ENCODE measurements at regions not wholly inside any gene's neighbourhood (a gene's known extent, or its start where the extent isn't known, plus 50 kb on each side); places are given as distances from the start of the nearest gene placed in this dataset.

GRCh38 chr12:88889326-88890110 is 309.2 kb upstream of the KITLG start:
- no peak for TF ChIP-seq CTCF (IDR thresholded peaks at IDR 0.05)
- TF ChIP-seq EZH2phosphoT487 (IDR thresholded peaks at IDR 0.05), result no peak
- TF ChIP-seq EZH2 (IDR thresholded peaks at IDR 0.05), result no peak
